ENCODE measurements at regions not wholly inside any gene's neighbourhood (a gene's known extent, or its start where the extent isn't known, plus 50 kb on each side); places are given as distances from the start of the nearest gene placed in this dataset.

DNA sequence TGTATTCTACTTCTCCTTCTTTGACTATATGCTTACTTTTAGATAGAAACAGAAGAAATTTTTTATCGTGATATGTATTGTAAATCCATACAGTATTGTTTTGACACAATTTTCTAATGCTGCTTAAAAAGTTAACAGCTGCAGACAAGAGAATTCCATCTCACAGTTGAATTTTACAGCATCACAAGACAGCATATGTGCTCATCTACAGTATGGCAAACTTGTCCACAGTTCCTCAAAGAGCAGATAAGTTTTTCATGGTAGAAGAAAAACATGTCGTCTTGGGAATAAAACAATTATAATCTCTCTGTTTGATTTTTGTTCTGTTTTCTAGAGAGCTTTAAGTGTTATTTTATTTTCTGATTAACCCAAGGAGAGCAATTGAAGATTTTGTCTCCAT lies 438.5 kb upstream of the NUDT12 start:
- TF ChIP-seq CTCF (IDR thresholded peaks at IDR 0.05) (no peak), POLR2A (IDR thresholded peaks at IDR 0.05) (no peak), POLR2AphosphoS5 (IDR thresholded peaks at IDR 0.05) (no peak), EP300 (IDR thresholded peaks at IDR 0.05) (no peak)

All from stomach (tissue), 4 donors.